Fibroblast of lung (primary cell): ENCODE measurements at regions not wholly inside any gene's neighbourhood (a gene's known extent, or its start where the extent isn't known, plus 50 kb on each side); places are given as distances from the start of the nearest gene placed in this dataset.
A peak's percentile ranks its signal among the peaks of the same experiment; 100 is the strongest.

Source experiments
- DNase-seq, 2 donors: peaks; one replicate each; pipeline versions ENCODE4 v3.0.0 to v3.0.0-alpha.2; 2010; ENCODE audit warnings: low read depth in 2 of 2
- H2AFZ ChIP-seq: 2 replicates; pipeline ENCODE4 v1.5.1; 2012; ENCODE audit warnings: low read length, control low read depth, inconsistent platforms
- H3K27ac ChIP-seq: 2 replicates; pipeline ENCODE4 v1.5.1; 2011; ENCODE audit warnings: low read length, control low read depth; ENCODE audit not compliant: insufficient read depth
- H3K27me3 ChIP-seq: 2 replicates; pipeline ENCODE4 v1.5.1; 2011; ENCODE audit warnings: mild to moderate bottlenecking, low read length; ENCODE audit not compliant: control insufficient read depth, insufficient read depth
- H3K36me3 ChIP-seq: 2 replicates; pipeline ENCODE4 v1.5.1; 2011; ENCODE audit warnings: low read length; ENCODE audit not compliant: control insufficient read depth, insufficient read depth
- H3K4me1 ChIP-seq: 2 replicates; pipeline ENCODE4 v1.5.1; 2011; ENCODE audit warnings: low read length; ENCODE audit not compliant: control insufficient read depth, insufficient read depth; ENCODE audit errors: extremely low read depth
- H3K4me2 ChIP-seq: 2 replicates; pipeline ENCODE4 v1.5.1; 2011; ENCODE audit warnings: low read length, control low read depth; ENCODE audit not compliant: insufficient read depth; ENCODE audit errors: extremely low read depth
- H3K4me3 ChIP-seq, 4 experiments: fragments of 200-600 bp in 1 of 4; sonication (generic) in 1 of 4; replicated peaks in 1 of 4; 2 replicates each; pipeline ENCODE4 v1.5.1; 2011 to 2016; ENCODE audit warnings: low read length in 4 of 4, low read depth in 3 of 4, mild to moderate bottlenecking in 3 of 4, control low read depth in 2 of 4, inconsistent platforms in 1 of 4, mixed read lengths in 1 of 4; ENCODE audit not compliant: insufficient read depth in 1 of 4; ENCODE audit errors: control extremely low read depth in 1 of 4
- H3K79me2 ChIP-seq: 2 replicates; pipeline ENCODE4 v1.5.1; 2012; ENCODE audit warnings: mild to moderate bottlenecking, low read length, inconsistent platforms; ENCODE audit not compliant: control insufficient read depth, insufficient read depth
- H3K9ac ChIP-seq: 2 replicates; pipeline ENCODE4 v1.5.1; 2011; ENCODE audit warnings: mild to moderate bottlenecking, low read length, control low read depth; ENCODE audit not compliant: insufficient read depth
- H3K9me3 ChIP-seq: 2 replicates; pipeline ENCODE4 v1.5.1; 2012; ENCODE audit warnings: low read depth, low read length; ENCODE audit not compliant: control insufficient read depth, insufficient read depth
- H4K20me1 ChIP-seq: 2 replicates; pipeline ENCODE4 v1.5.1; 2011; ENCODE audit warnings: low read length; ENCODE audit not compliant: control insufficient read depth, insufficient read depth; ENCODE audit errors: extremely low read depth
- CTCF ChIP-seq, 2 donors: IDR thresholded peaks in 1 of 2; conservative IDR thresholded peaks in 1 of 2; 1 replicate in 1 of 2; 2 replicates in 1 of 2; pipeline ENCODE4 v1.5.1; 2011 to 2012; ENCODE audit warnings: low read length in 2 of 2, control low read depth in 1 of 2, inconsistent platforms in 1 of 2, low read depth in 1 of 2, mild to moderate bottlenecking in 1 of 2
- EZH2 ChIP-seq: IDR thresholded peaks from 2 replicates; pipeline ENCODE4 v1.5.1; 2012; ENCODE audit warnings: low read length, control low read depth, mild to moderate bottlenecking; ENCODE audit errors: missing control alignments

DNA sequence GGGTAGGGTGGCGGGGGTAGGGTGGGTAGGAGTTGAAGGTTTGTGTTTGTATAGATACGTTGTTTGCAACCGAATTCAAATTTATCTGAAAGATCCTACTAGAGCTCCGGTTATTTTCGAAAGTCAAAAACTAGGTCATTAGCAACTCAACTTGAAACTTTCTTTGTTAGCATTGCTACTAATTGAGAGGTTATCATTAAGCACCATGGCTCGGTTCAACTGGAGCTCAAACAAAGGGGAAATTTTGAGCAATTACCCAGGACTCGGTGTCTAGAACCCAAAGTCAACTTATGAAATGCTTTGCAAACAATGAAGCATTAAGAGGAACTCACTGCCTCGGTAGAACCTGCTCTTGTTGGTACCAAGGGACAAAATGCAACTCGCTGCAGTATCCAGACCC is 207.7 kb downstream of the BCAT1 start:
- Histone ChIP-seq H3K27me3 (no peaks in the 10 kb centered on the region), H3K36me3 (no peaks in the 10 kb centered on the region), H4K20me1 (no peaks in the 10 kb centered on the region), H3K9me3 (no peaks in the 10 kb centered on the region), H3K27ac (no peak overlapping the region), H3K4me3 (no peak overlapping the region), H3K4me1 (peaks cover 2% of the 10 kb centered on the region), H3K4me2 (no peak overlapping the region), H3K79me2 (no peaks in the 10 kb centered on the region), H3K9ac (no peak overlapping the region), H2AFZ (no peak overlapping the region)
- no peak for DNase-seq
- TF ChIP-seq EZH2 (no peak), CTCF (conservative IDR thresholded peaks at IDR 0.05 in 1 of 2, IDR thresholded peaks at IDR 0.05 in 1 of 2; ENCODE audit: low read depth in 1 of 2, low read length in 2 of 2) (no peak)

GRCh38 chr12:24739106-24739779 is 209.7 kb downstream of the BCAT1 start:
- no peak overlapping the region for H2AFZ ChIP-seq
- no peak overlapping the region for H3K9ac ChIP-seq
- H3K4me2 ChIP-seq, result no peak overlapping the region
- peaks cover 2% of the 10 kb centered on the region for H3K4me1 ChIP-seq
- no peaks in the 10 kb centered on the region for H3K9me3 ChIP-seq
- TF ChIP-seq CTCF (conservative IDR thresholded peaks at IDR 0.05 in 1 of 2, IDR thresholded peaks at IDR 0.05 in 1 of 2; ENCODE audit: low read depth in 1 of 2, low read length in 2 of 2) (no peak), EZH2 (no peak)
- H4K20me1 ChIP-seq, result no peaks in the 10 kb centered on the region
- no peak overlapping the region for H3K4me3 ChIP-seq
- H3K36me3 ChIP-seq, result no peaks in the 10 kb centered on the region
- no peak overlapping the region for H3K27ac ChIP-seq
- no peaks in the 10 kb centered on the region for H3K27me3 ChIP-seq
- peak in 1 of 2 donors; percentile 20 for DNase-seq
- H3K79me2 ChIP-seq, result no peaks in the 10 kb centered on the region

DNA sequence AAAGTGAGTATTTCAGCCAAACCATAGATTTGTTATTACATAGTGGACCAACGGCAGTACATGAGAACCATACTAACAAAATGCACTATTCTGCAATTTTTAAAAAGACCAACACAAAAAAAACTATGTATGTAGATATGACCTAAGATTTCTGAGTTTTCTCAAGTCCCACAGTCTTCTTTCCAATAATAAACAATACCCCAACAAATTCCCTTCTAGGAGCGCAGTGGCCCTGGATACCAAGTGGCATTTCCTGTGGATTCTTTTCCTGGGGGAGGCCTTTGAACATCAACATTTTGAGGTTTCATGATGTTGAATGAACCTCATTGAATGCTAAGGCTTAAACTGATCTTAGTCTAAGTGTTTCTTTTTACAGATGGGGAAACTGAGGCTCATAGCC is 210.5 kb downstream of the BCAT1 start:
- Histone ChIP-seq H2AFZ (no peak overlapping the region), H3K36me3 (no peaks in the 10 kb centered on the region), H3K4me3 (no peak overlapping the region), H3K79me2 (no peaks in the 10 kb centered on the region), H3K27ac (no peak overlapping the region), H3K4me1 (peaks cover 2% of the 10 kb centered on the region), H3K9ac (no peak overlapping the region), H4K20me1 (no peaks in the 10 kb centered on the region), H3K4me2 (no peak overlapping the region), H3K27me3 (no peaks in the 10 kb centered on the region), H3K9me3 (no peaks in the 10 kb centered on the region)
- no peak for TF ChIP-seq CTCF (conservative IDR thresholded peaks at IDR 0.05 in 1 of 2, IDR thresholded peaks at IDR 0.05 in 1 of 2; ENCODE audit: low read depth in 1 of 2, low read length in 2 of 2)
- peak in 1 of 2 donors; percentile 55 for DNase-seq
